ENCODE measurements at regions not wholly inside any gene's neighbourhood (a gene's known extent, or its start where the extent isn't known, plus 50 kb on each side); places are given as distances from the start of the nearest gene placed in this dataset.
"Not testable (repeated sequence)": the region's sequence is repeated elsewhere in the genome, so short reads cannot be mapped to it uniquely, and the experiment has no call there.

GRCh38 chr7:68180761-68181160 lies 1184.1 kb downstream of the TYW1 start:
- Histone ChIP-seq H3K36me3 (ENCODE audit: insufficient read depth, low read length) (no peaks in the 10 kb centered on the region), H3K4me3 (no peak overlapping the region), H3K27ac (no peak overlapping the region), H3K9ac (ENCODE audit: insufficient read length) (no peak overlapping the region), H3K9me3 (ENCODE audit: low read depth, low read length) (no peaks in the 10 kb centered on the region)
- no peak for DNase-seq (ENCODE audit: low read depth, low spot score)
- no peak for TF ChIP-seq FOXP2 (optimal IDR thresholded peaks at IDR 0.05; ENCODE audit: control extremely low read depth, extremely low read length, insufficient read depth)
- no peak for TF ChIP-seq EZH2 (IDR thresholded peaks at IDR 0.05)
- no peak for TF ChIP-seq POLR2AphosphoS5 (IDR thresholded peaks at IDR 0.05; ENCODE audit: borderline replicate concordance, low read depth, low read length)

GRCh38 chr7:68183176-68183575 lies 1186.5 kb downstream of the TYW1 start:
- no peak for TF ChIP-seq EZH2 (IDR thresholded peaks at IDR 0.05)
- no peak for TF ChIP-seq FOXP2 (optimal IDR thresholded peaks at IDR 0.05; ENCODE audit: control extremely low read depth, extremely low read length, insufficient read depth)
- TF ChIP-seq POLR2AphosphoS5 (IDR thresholded peaks at IDR 0.05; ENCODE audit: borderline replicate concordance, low read depth, low read length) = no peak
- no peaks in the 10 kb centered on the region for H3K9me3 ChIP-seq (ENCODE audit: low read depth, low read length)
- H3K9ac ChIP-seq (ENCODE audit: insufficient read length) = no peak overlapping the region
- DNase-seq (ENCODE audit: low read depth, low spot score) = no peak
- H3K36me3 ChIP-seq (ENCODE audit: insufficient read depth, low read length) = no peaks in the 10 kb centered on the region
- H3K4me3 ChIP-seq = no peak overlapping the region
- H3K27ac ChIP-seq = no peak overlapping the region

- DNase-seq (ENCODE audit: low read depth, low spot score) = no peak
Observed at GRCh38 chr7:68185631-68186456, 1189.2 kb downstream of the TYW1 start.

GRCh38 chr7:68187532-68187931 lies 1190.9 kb downstream of the TYW1 start:
- no peaks in the 10 kb centered on the region for H3K36me3 ChIP-seq (ENCODE audit: insufficient read depth, low read length)
- DNase-seq (ENCODE audit: low read depth, low spot score) = no peak
- no peak for TF ChIP-seq FOXP2 (optimal IDR thresholded peaks at IDR 0.05; ENCODE audit: control extremely low read depth, extremely low read length, insufficient read depth)
- no peak for TF ChIP-seq POLR2AphosphoS5 (IDR thresholded peaks at IDR 0.05; ENCODE audit: borderline replicate concordance, low read depth, low read length)
- no peak for TF ChIP-seq EZH2 (IDR thresholded peaks at IDR 0.05)
- no peaks in the 10 kb centered on the region for H3K9me3 ChIP-seq (ENCODE audit: low read depth, low read length)
- H3K9ac ChIP-seq (ENCODE audit: insufficient read length) = no peak overlapping the region
- no peak overlapping the region for H3K4me3 ChIP-seq
- no peak overlapping the region for H3K27ac ChIP-seq

More at GRCh38 chr7:68185631-68186456, 1189.2 kb downstream of the TYW1 start:
- no peak overlapping the region for H3K4me3 ChIP-seq
- H3K9me3 ChIP-seq (ENCODE audit: low read depth, low read length) = no peaks in the 10 kb centered on the region
- TF ChIP-seq POLR2AphosphoS5 (IDR thresholded peaks at IDR 0.05; ENCODE audit: borderline replicate concordance, low read depth, low read length) = no peak
- TF ChIP-seq FOXP2 (optimal IDR thresholded peaks at IDR 0.05; ENCODE audit: control extremely low read depth, extremely low read length, insufficient read depth) = no peak
- TF ChIP-seq EZH2 (IDR thresholded peaks at IDR 0.05) = no peak
- H3K9ac ChIP-seq (ENCODE audit: insufficient read length) = no peak overlapping the region
- no peak overlapping the region for H3K27ac ChIP-seq
- H3K36me3 ChIP-seq (ENCODE audit: insufficient read depth, low read length) = no peaks in the 10 kb centered on the region

- Histone ChIP-seq H3K9ac (ENCODE audit: insufficient read length) (no peak overlapping the region), H3K27ac (no peak overlapping the region), H3K9me3 (ENCODE audit: low read depth, low read length) (no peaks in the 10 kb centered on the region), H3K36me3 (ENCODE audit: insufficient read depth, low read length) (no peaks in the 10 kb centered on the region), H3K4me3 (no peak overlapping the region)
- DNase-seq (ENCODE audit: low read depth, low spot score) = no peak
- TF ChIP-seq FOXP2 (optimal IDR thresholded peaks at IDR 0.05; ENCODE audit: control extremely low read depth, extremely low read length, insufficient read depth) = no peak
- TF ChIP-seq EZH2 (IDR thresholded peaks at IDR 0.05) = no peak
- no peak for TF ChIP-seq POLR2AphosphoS5 (IDR thresholded peaks at IDR 0.05; ENCODE audit: borderline replicate concordance, low read depth, low read length)
Observed at GRCh38 chr7:68192941-68193340, 1196.3 kb downstream of the TYW1 start.

- H3K27ac ChIP-seq; H3K4me3 ChIP-seq; H3K9ac ChIP-seq (ENCODE audit: insufficient read length); DNase-seq (ENCODE audit: low read depth, low spot score); H3K9me3 ChIP-seq (ENCODE audit: low read depth, low read length); H3K36me3 ChIP-seq (ENCODE audit: insufficient read depth, low read length): not testable (repeated sequence)
Observed at GRCh38 chr7:68195642-68196041, 1199.0 kb downstream of the TYW1 start.

- no peak for TF ChIP-seq EZH2 (IDR thresholded peaks at IDR 0.05)
- no peak for TF ChIP-seq POLR2AphosphoS5 (IDR thresholded peaks at IDR 0.05; ENCODE audit: borderline replicate concordance, low read depth, low read length)
- TF ChIP-seq FOXP2 (optimal IDR thresholded peaks at IDR 0.05; ENCODE audit: control extremely low read depth, extremely low read length, insufficient read depth) = no peak
- Histone ChIP-seq H3K9me3 (ENCODE audit: low read depth, low read length) (no peaks in the 10 kb centered on the region), H3K27ac (no peak overlapping the region), H3K9ac (ENCODE audit: insufficient read length) (no peak overlapping the region), H3K4me3 (no peak overlapping the region), H3K36me3 (ENCODE audit: insufficient read depth, low read length) (no peaks in the 10 kb centered on the region)
- no peak for DNase-seq (ENCODE audit: low read depth, low spot score)
Observed at GRCh38 chr7:68200051-68200670, 1203.5 kb downstream of the TYW1 start.

GRCh38 chr7:68203251-68203650 lies 1206.6 kb downstream of the TYW1 start:
- Histone ChIP-seq H3K9ac (ENCODE audit: insufficient read length) (no peak overlapping the region), H3K9me3 (ENCODE audit: low read depth, low read length) (no peaks in the 10 kb centered on the region), H3K36me3 (ENCODE audit: insufficient read depth, low read length) (no peaks in the 10 kb centered on the region), H3K4me3 (no peak overlapping the region), H3K27ac (no peak overlapping the region)
- no peak for TF ChIP-seq EZH2 (IDR thresholded peaks at IDR 0.05)
- TF ChIP-seq POLR2AphosphoS5 (IDR thresholded peaks at IDR 0.05; ENCODE audit: borderline replicate concordance, low read depth, low read length) = no peak
- no peak for TF ChIP-seq FOXP2 (optimal IDR thresholded peaks at IDR 0.05; ENCODE audit: control extremely low read depth, extremely low read length, insufficient read depth)
- no peak for DNase-seq (ENCODE audit: low read depth, low spot score)
